ENCODE measurements at regions not wholly inside any gene's neighbourhood (a gene's known extent, or its start where the extent isn't known, plus 50 kb on each side); places are given as distances from the start of the nearest gene placed in this dataset.
"Not testable (repeated sequence)": the region's sequence is repeated elsewhere in the genome, so short reads cannot be mapped to it uniquely, and the experiment has no call there.

DNA sequence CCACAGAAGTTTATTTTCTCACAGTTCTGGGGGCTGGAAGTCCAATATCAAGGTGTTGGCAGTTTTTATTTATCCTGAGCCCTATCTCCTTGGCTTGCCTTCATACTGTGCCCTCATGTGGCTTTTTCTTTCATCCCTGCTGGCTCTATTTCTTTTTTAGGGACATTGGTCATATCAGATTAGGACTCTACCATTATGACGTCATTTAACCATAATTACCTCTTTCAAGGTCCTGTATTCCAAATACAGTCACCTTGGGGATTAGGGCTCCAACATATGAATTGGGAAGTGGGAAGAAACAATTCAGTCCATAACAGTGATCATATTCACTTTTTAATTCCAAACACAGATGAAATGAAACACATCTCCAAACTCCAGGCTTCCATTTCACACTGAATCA lies 286.0 kb downstream of the SUCLG1 start:
- TF ChIP-seq GATA1 (IDR thresholded peaks at IDR 0.05; ENCODE audit: low read depth, low read length) (no peak), POLR2A (IDR thresholded peaks at IDR 0.05; ENCODE audit: low read length) (no peak)
- no peak for DNase-seq

GRCh38 chr2:84170979-84171378 lies 288.1 kb downstream of the SUCLG1 start:
- TF ChIP-seq GATA1 (IDR thresholded peaks at IDR 0.05; ENCODE audit: low read depth, low read length) (no peak), POLR2A (IDR thresholded peaks at IDR 0.05; ENCODE audit: low read length) (no peak)
- no peak for DNase-seq

DNA sequence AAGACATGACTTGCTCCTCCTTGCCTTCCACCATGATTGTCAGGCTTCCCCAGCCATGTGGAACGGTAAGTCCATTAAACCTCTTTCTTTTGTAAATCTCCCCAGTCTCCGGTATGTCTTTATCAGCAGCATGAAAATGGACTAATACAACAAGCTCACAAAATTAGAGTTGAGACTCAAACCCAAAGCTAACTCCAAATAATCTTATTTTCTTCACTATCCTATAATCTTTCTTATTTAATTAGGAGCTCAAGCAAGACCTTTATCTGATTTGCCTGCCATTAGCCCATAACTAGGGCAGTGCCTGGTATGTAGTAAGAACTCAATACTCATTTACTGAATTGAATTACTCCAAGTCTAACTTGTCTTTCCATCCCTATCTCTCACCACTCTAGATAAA lies 289.2 kb downstream of the SUCLG1 start:
- DNase-seq = no peak
- no peak for TF ChIP-seq POLR2A (IDR thresholded peaks at IDR 0.05; ENCODE audit: low read length)
- TF ChIP-seq GATA1 (IDR thresholded peaks at IDR 0.05; ENCODE audit: low read depth, low read length) = no peak

- not testable (repeated sequence) for DNase-seq
Measured at GRCh38 chr2:84168552-84168951, 290.5 kb downstream of the SUCLG1 start.

- DNase-seq = no peak
- no peak for TF ChIP-seq GATA1 (IDR thresholded peaks at IDR 0.05; ENCODE audit: low read depth, low read length)
- no peak for TF ChIP-seq POLR2A (IDR thresholded peaks at IDR 0.05; ENCODE audit: low read length)
Measured at GRCh38 chr2:84165256-84165655, 293.8 kb downstream of the SUCLG1 start.

DNA sequence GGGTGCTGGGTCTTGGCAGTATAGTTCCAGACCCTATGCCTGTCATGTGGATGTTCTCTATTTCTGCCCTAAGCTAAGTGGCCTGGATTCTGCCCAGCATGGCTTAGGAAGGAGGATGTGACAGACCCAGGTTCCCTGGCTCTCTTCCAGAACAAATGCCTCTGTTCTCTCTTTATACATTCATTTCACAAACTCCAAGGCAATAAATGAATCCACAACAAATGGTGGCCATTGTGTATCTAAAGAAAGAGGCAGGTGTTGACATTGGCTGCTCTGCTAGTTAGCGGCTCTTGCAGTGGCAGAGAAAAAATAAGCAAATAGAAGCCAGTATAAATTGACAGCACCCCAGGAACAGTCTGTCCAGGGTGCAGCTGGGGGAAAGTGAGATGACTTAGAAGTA lies 298.6 kb downstream of the SUCLG1 start:
- TF ChIP-seq GATA1 (IDR thresholded peaks at IDR 0.05; ENCODE audit: low read depth, low read length) (no peak), POLR2A (IDR thresholded peaks at IDR 0.05; ENCODE audit: low read length) (no peak)

GRCh38 chr2:84158605-84159004 lies 300.5 kb downstream of the SUCLG1 start:
- no peak for DNase-seq
- TF ChIP-seq POLR2A (IDR thresholded peaks at IDR 0.05; ENCODE audit: low read length) (no peak), GATA1 (IDR thresholded peaks at IDR 0.05; ENCODE audit: low read depth, low read length) (no peak)

More for the DNA sequence above, 298.6 kb downstream of the SUCLG1 start:
- no peak for DNase-seq

DNA sequence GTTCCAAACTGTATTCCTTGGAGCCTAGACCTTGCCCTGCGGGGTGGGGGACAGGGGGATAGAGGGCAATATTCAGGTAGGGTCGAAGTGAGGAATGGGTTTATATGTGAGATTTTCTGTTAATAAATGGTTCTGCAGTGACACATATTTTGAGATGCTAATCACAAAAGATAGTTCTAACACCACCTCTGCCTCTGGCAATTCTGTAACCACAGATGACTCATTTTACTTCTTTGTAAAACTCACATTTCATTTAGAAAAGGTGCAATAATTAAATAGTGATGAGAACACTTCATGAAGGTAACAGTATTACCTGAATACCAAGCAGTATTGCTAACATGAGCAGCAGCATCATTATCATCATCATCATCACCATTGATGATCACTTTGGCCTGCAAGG lies 306.6 kb downstream of the SUCLG1 start:
- DNase-seq = no peak
- TF ChIP-seq GATA1 (IDR thresholded peaks at IDR 0.05; ENCODE audit: low read depth, low read length) (no peak), POLR2A (IDR thresholded peaks at IDR 0.05; ENCODE audit: low read length) (no peak)

GRCh38 chr2:84144345-84144744 lies 314.7 kb downstream of the SUCLG1 start:
- no peak for DNase-seq
- TF ChIP-seq GATA1 (IDR thresholded peaks at IDR 0.05; ENCODE audit: low read depth, low read length) = no peak
- TF ChIP-seq POLR2A (IDR thresholded peaks at IDR 0.05; ENCODE audit: low read length) = no peak

- no peak for TF ChIP-seq GATA1 (IDR thresholded peaks at IDR 0.05; ENCODE audit: low read depth, low read length)
- no peak for TF ChIP-seq POLR2A (IDR thresholded peaks at IDR 0.05; ENCODE audit: low read length)
- DNase-seq = no peak
Measured at GRCh38 chr2:84137034-84137433, 322.0 kb downstream of the SUCLG1 start.

DNA sequence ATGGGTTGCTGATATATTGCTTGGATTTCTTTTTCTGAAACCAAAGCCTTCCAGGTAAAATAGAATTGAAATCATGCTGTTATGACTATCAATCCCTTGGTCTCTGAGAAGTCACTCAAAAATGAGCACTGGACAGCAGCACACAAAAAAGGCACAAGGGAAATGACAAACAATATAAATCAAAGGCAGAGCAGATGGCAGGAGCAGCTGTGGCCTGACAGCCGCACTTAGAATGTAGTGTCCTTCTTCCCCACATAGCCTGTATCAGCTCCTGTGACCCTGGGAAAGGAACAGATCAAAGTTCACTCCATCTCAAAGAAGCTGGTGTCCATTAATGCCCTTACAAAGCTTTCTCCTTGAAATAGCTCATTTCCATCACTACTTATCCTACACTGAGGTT lies 326.7 kb downstream of the SUCLG1 start:
- DNase-seq = no peak
- TF ChIP-seq POLR2A (IDR thresholded peaks at IDR 0.05; ENCODE audit: low read length) (no peak), GATA1 (IDR thresholded peaks at IDR 0.05; ENCODE audit: low read depth, low read length) (no peak)

DNA sequence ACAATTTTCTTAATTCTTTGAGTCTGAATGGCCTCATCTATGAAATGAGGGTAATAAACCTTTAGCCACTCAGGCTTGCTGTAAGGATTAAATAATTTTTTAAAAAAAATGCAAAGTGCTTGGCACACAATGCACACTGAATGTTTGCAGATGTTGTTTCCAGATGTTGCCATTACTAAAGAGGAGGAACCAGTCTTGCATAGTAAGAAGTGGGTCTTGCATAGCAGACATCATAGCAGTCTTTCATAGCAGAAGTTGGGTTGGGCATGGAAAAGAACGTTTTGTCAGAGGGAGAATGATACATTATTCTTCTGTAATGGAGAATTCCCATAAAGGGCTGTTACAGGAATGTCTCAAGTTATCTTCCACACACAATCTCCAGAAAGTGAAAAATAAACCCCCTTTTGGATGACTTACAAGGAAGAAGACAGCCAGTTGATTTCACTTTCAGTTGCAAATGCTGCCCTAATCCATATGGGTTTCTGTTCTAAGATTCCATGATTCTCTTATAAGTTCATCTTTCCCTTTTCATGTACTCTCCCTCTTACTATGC lies 327.7 kb downstream of the SUCLG1 start:
- TF ChIP-seq POLR2A (IDR thresholded peaks at IDR 0.05; ENCODE audit: low read length) = no peak
- TF ChIP-seq GATA1 (IDR thresholded peaks at IDR 0.05; ENCODE audit: low read depth, low read length) = no peak
- no peak for DNase-seq

GRCh38 chr2:84129018-84129417 lies 330.1 kb downstream of the SUCLG1 start:
- TF ChIP-seq GATA1 (IDR thresholded peaks at IDR 0.05; ENCODE audit: low read depth, low read length) (no peak), POLR2A (IDR thresholded peaks at IDR 0.05; ENCODE audit: low read length) (no peak)
- no peak for DNase-seq

GRCh38 chr2:84127812-84128211 lies 331.3 kb downstream of the SUCLG1 start:
- not testable (repeated sequence) for DNase-seq

DNA sequence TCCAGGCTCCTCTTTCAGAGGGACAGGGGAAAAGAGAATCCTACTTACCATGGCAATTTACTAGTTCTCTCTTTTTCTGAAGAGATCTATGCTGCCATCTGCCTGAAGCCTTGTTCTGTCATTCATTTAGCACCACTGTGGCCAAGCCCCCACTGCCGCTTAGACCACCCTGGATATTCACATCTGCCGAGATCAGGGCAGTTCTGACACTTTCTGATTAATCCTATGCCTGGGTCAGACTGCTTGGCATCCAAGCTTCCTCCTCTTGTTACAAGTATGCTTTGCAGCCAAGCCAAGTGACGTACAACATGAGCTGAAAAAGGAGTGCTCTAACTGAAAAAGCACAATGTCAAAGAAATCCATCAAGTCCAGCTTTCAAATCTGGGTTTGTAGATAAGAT lies 332.6 kb downstream of the SUCLG1 start:
- no peak for DNase-seq
- TF ChIP-seq GATA1 (IDR thresholded peaks at IDR 0.05; ENCODE audit: low read depth, low read length) (no peak), POLR2A (IDR thresholded peaks at IDR 0.05; ENCODE audit: low read length) (no peak)

GRCh38 chr2:84126084-84126483 lies 333.0 kb downstream of the SUCLG1 start:
- no peak for DNase-seq
- TF ChIP-seq POLR2A (IDR thresholded peaks at IDR 0.05; ENCODE audit: low read length) = no peak
